Stimulated activated CD4-positive, alpha-beta T cell treated with anti-CD3 and anti-CD28 coated beads, Interleukin-12 subunit alpha, Interleukin-12 subunit beta, amount 100 ng/mL, for 4 hours (primary cell): ENCODE measurements at regions not wholly inside any gene's neighbourhood (a gene's known extent, or its start where the extent isn't known, plus 50 kb on each side); places are given as distances from the start of the nearest gene placed in this dataset.
"Not testable (repeated sequence)": the region's sequence is repeated elsewhere in the genome, so short reads cannot be mapped to it uniquely, and the experiment has no call there.

ENCODE experiments used
- DNase-seq: peaks from one replicate; pipeline ENCODE4 v3.0.0-alpha.2; 2020

DNA sequence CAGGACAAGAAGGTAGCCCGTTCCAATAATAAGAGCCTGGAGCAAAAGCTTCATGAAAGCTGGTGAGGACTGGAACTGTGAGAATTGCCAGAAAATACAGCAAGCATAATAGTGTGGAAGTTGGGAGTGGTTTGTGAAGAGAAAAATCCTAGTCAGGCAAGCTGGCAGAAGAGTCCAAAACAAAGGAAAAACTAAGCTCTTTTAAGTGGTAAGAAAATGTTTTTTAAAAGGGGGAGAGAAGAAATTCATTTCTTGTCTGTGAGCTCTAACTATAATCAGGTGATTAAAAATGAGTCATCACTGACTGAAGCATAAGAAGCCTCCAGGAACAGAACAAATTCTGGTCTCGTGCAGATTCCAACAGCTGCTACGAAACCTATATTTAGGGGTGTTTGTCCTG, 102.6 kb downstream of the CAAP1 start:
- no peak for DNase-seq

DNA sequence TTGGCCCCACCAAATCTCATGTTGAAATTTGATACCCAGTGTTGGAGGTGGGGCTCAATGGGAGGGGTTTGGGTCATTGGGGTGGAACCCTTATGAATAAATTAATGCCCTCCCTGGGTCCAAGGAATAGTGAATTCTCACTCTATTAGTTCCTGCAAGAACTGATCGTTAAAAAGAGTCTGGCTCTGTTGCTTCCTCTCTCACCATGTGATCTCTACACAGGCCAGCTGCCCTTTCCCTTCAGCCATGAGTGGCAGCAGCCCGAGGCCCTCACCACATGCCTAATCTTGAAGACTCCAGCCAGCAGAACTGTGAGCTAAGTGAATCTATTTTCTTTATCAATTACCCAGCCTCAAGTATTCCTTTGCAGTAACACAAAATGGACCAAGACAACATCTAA, 106.0 kb downstream of the CAAP1 start:
- DNase-seq: no peak

DNA sequence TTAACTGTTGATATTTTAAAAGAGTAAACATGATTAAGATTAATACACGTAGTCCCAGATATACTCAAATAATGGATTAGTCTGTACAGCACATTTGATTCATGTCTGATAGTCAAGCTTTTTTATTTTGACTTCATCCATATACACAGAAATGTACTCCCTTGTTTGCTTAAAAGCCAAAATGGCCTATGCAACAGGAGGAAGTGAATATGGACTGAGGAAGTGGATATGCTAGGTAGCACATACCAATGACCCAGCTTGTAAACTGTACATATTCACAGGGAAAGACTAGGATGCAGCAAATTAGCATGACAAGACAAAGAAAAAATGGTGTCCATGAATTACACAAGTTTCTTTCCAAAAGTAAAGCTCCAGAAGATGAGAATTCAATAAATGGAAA, 109.7 kb downstream of the CAAP1 start:
- DNase-seq: no peak

DNA sequence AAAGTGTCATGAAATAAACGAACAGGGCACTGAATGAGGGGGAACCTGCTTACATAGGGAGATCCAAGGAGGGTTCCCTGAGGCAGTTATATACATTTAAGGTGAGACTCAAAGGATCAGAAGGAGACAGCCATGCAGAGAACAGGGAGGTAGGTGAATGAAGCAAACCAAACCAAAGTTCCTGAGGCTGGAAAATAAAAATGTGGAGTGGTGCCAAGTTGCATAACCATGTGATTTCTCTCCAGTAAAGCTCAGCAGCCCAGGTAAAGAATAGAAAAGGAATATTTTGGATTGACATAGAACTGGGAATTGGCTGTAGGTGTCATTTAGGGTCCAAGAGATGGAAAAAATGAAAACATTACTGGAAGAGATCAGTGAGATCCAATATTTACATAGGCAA, 110.7 kb downstream of the CAAP1 start:
- no peak for DNase-seq

DNA sequence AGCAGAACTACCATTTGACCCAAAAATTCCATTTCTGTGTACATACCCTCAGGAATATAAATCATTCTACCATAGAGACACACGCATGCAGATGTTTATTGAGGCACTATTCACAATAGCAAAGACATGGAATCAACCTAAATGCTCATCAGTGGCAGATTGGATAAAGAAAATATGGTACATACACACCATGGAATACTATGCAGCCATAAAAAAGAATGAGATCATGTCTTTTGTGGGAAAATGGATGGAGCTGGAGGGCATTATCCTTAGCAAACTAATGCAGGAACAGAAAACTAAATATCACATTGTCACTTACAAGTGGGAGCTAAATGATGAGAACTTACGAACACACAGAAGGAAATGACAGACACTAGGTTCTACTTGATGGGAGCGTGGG, 112.3 kb downstream of the CAAP1 start:
- DNase-seq: not testable (repeated sequence)

DNA sequence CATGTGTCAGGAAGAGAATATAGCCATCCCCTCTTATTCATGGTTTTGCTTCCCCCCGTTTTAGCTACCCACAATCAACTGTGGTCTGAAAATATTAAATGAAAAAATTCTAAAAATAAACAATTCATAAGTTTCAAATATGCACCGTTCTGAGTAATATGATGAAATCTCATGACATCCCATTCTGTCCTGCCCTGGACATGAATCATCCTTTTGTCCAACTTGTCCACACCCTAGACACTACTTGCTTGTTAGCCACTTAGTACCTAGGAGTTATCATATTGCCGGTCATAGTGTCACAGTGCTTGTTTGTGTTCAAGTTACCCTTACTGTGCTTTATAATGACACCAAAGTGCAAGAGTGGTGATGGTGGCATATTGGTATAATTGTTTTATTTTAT, 113.5 kb downstream of the CAAP1 start:
- no peak for DNase-seq

DNA sequence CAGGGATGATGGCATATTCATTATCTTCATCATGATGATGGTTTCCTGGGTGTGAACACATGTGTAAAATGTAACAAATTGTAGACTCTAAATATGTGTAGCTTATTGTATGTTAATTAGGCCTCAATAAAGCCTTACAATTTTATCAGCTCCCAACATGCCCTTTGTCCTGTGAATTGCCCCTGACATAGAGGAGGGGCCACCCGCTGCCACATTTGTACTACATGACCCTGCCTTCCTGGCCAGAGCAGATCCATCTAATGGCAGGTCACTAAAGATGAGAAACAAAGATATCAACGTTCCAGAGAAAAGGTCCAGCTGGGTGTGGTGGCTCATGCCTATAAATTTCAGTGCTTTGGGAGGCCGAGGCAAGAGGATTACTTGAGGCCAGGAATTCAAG, 117.2 kb downstream of the CAAP1 start:
- DNase-seq: no peak

DNA sequence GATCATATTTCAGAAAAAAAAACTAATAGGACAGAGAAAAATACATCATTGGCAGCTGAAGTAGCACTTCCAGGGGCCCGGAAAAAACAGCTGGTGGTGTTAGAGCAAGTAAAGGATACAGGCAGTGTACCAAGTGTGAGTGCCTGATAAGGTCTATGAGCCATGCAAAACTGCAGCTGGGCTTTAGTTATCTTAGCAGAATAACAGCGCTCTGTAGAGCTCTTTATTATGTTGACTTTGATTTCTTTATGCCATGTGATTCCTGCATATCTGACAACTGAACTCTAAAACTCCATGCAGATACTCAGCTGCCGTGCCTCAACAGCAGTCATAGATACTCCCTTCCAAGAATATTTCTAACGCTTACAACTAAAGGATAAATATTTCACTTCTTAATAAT, 119.5 kb downstream of the CAAP1 start:
- no peak for DNase-seq

DNA sequence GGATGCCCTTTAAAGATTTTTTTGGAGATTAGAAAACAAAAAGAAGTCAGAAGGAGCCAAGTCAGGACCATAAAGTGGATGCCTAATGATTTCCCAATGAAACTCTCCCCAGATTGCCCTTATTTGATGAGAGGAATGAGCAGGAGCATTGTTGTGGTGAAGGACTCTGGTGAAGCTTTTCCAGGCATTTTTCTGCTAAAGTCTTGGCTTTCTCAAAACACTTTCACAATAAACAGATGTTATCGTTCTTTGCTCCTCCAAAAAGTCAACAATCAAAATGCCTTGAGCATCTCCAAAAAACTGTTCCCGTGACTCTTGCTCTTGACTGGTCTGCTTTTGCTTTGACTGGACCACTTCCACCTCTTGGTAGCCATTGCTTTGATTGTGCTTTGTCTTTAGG, 121.8 kb downstream of the CAAP1 start:
- no peak for DNase-seq

DNA sequence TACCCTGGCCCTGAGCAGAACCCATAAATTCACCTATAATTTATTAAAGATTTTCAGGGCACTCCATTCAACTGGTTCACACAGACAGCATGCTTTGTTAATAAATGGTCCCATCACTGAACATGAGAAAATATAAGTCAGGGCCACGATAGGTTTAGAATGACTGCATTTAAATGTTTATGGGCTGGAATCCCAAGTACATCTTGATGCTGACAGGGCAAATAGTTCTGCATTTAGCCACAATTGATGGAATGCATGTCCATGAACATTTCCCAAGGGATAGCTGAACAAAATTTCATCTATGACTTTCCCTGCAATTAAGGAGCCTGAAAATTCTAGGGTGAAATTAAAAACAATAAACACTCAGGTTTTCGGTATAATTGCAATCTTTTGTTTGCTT, 124.5 kb downstream of the CAAP1 start:
- no peak for DNase-seq

DNA sequence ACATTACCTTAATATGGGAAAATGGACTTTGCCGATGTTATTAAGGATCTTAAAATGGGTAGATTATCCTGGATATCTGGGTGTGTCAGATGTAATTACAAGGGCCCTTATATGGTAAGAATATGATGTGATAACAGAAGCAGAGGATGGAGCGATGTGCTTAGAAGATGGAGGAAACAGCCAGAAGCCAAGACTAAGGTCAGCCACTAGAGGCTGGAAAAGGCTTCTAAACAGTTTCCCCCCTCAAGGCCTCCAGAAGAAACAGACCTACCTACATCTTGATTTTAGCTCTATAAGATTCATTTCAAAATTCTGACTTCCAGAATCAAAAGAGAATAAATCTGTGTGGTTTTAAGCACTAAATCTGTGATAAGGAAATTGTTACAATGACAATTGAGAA, 131.9 kb downstream of the CAAP1 start:
- DNase-seq: no peak

DNA sequence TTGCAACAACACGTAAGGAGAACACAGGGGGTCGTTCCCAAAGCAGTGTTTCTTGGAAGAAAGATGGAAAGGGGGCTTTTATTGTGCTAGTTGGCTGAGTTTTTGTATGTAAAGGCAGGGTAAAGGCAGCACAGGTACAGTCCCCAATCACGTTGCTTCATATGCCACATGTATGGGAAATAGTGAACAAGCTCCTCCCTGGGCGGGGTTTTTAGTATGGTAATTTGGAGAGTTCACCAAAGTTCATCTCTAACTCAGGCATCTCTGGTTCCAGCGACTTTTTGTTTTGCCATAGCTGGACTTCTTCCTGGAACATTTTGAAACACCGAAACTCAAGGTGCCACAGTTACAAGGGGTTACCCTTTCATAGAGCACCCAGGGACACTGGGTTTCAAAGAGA, 133.9 kb downstream of the CAAP1 start:
- no peak for DNase-seq

DNA sequence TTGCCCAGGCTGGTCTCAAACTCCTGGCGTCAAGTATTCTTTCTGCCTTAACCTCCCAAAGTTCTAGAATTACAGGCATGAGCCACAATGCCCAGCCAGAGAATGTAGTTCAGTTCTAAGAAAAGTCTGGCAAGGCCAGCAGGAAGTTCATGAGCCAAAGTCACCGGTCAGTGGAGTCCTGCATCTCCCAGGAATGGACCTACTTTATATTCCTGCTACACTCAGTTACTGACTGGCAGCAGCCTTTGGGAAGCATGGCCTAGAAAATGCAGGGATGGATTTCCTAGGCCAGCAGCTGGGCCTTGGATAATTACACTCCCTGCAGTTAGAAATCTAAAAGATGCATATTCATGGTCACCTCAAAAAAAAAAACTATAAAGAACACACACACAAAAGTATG, 135.7 kb downstream of the CAAP1 start:
- no peak for DNase-seq

DNA sequence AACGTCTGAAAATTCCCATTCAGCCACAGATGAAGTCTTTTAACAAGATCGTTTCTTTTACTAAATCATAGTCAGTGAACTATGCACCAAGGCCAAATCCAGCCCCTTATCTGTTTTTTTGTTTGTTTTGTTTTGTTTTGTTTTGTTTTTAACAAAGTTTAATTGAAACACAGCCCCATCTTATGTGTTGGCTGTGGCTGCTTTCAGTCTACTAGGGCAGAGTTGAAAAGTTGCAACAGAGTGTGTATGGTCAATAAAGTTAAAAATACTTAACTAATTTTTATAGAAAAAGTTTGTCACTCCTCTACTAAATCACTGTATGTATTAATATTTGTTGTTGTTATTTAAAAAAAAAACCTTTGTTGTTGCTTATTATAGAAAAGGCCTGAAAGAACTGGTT, 137.1 kb downstream of the CAAP1 start:
- no peak for DNase-seq

DNA sequence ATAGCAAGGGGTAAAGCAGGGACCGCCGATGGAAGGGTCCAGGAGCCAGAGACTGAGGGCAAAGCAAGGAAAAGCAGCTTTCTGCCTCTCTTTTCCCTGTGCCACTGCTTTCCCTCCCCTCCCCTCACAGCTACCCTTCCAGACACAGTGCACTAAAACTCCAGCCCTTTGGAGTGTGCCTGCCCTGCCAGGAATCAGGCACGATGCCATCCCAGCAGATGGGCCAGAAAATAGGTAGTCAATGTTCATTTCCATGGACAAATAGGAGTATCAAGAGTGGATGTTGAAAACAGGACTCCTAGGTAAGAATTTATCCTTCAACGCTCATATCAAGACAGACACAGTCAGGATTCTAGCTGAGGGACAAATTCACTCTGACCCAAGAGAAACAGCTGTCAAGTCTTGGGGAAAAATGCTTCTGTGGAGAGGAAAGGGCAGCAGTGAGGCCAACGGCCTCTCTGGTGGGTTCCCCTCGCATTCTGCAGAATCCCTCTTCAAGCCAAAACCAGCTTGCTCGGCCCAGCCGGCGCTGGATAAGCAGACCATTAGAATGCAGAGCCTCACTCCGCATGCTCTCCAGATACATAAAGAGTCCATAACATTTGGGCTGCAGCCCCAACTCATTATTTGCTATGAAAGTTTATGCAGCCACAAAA, 138.0 kb downstream of the CAAP1 start:
- no peak for DNase-seq

DNA sequence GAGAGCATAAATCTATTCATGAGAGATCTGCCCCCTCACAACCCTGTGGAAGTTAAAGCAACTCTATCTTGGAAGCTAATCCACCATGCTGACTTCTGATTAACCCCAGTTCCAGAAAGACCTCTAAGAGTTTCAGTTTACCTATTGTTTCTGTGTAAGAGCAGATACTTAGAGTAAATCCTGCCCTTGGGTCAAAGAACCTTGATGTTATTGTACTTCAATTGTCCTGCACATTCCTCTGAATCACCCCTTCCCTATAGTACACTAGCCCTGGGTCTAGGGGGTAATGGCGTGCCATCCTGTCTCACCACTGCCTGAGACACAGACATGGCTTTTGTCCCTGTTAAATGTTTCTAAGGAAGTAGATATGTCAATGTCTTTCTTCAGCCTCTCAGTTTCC, 138.6 kb downstream of the CAAP1 start:
- no peak for DNase-seq

DNA sequence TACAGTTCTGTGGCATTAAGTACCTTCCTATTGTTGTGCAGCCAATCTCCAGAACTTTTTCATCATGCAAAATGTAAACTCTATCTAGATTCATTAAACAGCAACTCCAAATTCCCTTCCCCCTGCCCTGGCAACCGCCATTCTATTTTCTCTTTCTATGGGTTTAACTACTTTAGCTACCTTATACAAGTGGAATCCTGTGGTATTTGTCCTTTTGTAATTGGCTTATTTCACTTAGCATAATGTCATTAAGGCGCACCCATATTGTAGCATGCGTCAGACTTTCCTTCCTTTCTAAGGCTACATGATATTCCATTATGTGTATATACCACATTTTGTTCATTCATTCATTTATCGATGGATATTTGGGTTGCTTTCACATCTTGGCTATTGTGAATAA, 142.4 kb downstream of the CAAP1 start:
- no peak for DNase-seq

DNA sequence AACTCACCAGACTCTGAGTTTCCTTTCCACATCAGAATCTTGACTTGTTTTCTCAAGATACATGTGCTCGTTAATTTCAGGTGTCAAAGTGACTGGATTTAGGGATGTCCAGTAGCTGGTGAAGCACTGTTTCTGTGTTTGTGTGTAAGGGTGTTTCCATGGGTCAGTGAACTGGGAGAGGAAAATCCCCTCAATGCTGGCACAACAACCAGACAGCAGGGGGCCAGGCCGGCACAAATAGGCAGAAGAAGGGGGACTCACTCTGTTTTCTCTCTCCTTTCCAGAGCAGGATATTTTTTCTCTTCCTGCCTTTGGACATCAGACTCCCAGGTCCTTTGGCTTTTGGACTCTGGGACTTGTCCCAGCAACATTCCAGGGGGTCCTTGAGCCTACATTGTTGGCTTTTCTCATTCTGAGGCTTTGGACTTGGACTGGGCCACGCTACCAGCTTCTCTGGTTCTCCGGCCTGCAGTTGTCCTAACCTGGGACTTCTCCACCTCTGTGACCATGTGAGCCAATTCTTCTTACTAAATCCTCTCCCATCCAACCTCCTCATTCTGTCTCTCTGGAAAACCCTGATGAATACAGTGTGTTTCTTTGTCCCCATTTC, 144.0 kb downstream of the CAAP1 start:
- no peak for DNase-seq

DNA sequence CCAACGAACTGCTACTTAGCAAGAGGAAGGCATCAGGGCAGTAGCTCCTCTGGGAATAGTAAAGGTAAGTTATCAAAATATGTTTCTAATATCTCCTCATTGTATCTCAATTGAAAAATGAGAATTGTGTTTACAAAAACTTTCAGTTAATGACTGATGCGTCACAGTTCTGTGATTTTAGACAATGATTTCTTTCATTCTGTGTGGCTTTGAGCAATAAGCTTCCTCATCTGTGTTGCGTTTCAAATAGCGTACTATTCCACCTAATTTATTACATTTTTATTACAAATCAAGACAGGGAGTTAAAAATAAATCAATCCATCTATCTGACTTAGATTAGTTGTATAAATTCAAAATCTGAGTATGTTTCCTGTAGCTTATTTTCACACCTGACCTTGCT, 145.0 kb downstream of the CAAP1 start:
- no peak for DNase-seq

DNA sequence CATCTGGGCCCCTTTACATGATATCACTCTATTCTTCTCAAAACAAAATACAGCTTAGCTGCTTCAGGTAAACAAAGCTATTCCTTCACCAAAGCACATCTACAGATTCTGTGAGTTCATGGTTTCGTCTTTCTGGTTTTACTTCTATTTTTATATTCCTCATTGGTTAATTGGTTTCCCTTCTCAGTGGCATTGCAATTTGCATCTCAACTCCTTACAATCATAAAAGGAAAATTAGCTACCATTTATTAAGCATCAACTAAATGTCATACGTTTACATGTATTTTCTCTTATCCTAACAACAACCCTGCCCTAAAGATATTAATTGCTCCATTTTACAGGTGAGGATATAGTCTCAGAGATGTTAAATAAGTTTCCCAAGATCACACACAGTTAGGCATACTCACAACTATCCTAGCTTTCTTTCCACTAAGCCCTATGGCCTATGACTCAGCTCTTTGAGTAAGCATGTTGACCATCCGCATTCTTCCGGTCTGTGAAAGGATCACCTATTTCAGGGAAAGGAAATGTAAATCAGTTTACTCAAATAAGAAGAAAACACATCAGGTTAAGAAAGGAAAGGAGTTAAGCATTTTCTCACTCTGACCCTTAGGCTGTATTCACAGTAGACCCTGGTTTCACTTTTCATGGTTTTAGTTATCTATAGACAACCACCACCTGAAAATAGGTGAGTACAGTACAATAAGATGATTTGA, 146.1 kb downstream of the CAAP1 start:
- no peak for DNase-seq

DNA sequence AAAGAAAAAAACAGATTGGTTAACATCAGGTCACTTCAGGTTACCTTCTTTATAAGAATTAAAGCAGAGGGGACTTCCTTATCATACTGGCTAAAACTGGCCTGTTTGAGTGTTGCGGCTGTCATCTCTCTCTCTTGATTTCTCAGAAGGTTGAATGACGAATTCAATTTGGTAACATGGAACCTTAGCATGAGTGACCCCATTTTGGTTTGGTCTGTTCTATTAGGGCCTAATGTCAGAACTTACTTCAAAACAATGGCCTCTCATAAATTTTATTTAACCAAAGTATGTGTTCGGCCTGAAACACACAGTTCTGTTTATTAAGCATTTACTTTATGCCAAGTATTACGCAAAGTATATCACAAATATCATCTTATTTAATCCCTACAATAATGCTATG, 147.5 kb downstream of the CAAP1 start:
- DNase-seq: no peak

DNA sequence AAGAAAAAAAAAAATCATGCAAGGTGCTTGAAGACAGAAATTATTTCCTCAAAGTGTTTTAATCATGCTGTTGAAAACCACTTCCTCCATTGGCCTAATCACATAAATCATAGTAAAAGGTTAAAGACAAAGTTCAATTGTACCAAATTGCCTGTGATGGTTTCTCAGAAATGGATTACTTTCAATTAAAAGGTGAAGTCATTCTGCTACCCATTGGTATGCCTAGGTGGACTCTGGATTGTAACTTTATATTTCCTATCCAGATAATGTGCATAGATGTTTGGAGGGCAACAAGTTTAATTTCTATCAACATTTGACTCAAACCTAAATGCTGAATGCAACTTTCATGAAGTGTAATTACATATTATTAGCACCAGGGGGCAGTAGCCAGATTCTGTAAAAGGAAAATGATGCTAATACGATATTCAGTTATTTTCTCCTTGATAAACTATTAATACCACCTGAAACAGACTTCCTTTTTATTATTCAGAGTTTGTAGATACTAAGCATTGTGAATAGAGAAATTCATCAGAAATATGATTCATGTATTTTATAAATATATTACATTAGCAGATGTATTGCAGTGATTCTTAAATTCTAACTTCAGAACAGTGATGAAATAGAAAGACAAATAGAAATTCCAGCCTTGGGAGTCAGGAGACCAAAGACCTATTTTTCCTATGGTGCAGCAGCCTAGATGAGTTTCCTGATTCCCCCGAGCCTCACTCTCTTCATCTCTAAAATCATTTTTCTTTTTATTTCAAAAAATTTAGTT, 148.2 kb downstream of the CAAP1 start:
- no peak for DNase-seq

DNA sequence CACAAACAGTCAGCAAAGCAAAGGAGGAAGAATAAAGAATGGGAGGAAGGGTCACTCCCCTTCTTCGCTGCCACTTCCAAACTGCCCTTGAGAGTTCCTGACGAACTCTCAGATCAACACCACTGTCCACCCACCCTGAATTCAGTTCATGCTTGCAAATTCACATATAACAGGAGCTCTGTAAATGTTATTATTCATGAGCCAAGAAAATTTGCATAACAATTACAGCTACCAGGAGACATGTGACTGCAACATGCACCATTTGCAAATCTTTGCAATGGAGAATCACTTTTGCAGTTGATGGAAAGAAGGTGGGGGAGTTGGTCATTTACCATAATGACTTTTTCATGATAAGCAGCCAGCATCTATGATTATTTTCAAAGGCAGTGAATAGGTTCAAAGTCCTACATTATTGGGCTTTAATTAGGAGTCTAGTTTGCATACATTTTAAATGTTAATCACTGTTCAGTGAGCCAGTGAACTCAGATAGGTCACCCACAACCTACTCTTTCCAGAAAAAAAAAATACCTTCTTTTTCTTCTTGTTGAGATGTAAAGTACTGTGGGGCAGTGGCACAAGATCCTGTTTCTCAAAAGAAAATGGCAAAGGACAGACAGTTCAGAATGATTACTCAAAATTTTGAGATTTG, 149.7 kb downstream of the CAAP1 start:
- DNase-seq: no peak
